ENCODE measurements at regions not wholly inside any gene's neighbourhood (a gene's known extent, or its start where the extent isn't known, plus 50 kb on each side); places are given as distances from the start of the nearest gene placed in this dataset.

GRCh38 chr18:40013001-40013609 lies 1941.9 kb upstream of the PIK3C3 start:
- DNase-seq, result peak; percentile 64

- peak; percentile 5 for DNase-seq
These were observed 1943.8 kb upstream of the PIK3C3 start for GRCh38 chr18:40011201-40011600.

GRCh38 chr18:40006634-40007033 lies 1948.4 kb upstream of the PIK3C3 start:
- DNase-seq, result no peak

GRCh38 chr18:40004246-40004645 lies 1950.8 kb upstream of the PIK3C3 start:
- DNase-seq, result no peak

- DNase-seq, result no peak
These were observed 1956.7 kb upstream of the PIK3C3 start for GRCh38 chr18:39998317-39998716.

GRCh38 chr18:39994498-39994897 lies 1960.5 kb upstream of the PIK3C3 start:
- DNase-seq, result no peak

GRCh38 chr18:39991696-39992265 lies 1963.3 kb upstream of the PIK3C3 start:
- DNase-seq, result no peak

GRCh38 chr18:39990540-39990939 lies 1964.5 kb upstream of the PIK3C3 start:
- no peak for DNase-seq

- DNase-seq, result no peak
These were observed 1978.3 kb upstream of the PIK3C3 start for GRCh38 chr18:39976771-39977170.

- DNase-seq, result no peak
These were observed 1982.5 kb upstream of the PIK3C3 start for GRCh38 chr18:39972521-39972920.

- DNase-seq, result peak; percentile 27
These were observed 1985.1 kb upstream of the PIK3C3 start for GRCh38 chr18:39969803-39970494.

GRCh38 chr18:39966275-39966674 lies 1988.8 kb upstream of the PIK3C3 start:
- DNase-seq, result no peak

GRCh38 chr18:39962546-39962945 lies 1992.5 kb upstream of the PIK3C3 start:
- no peak for DNase-seq

GRCh38 chr18:39960550-39960949 lies 1994.5 kb upstream of the PIK3C3 start:
- DNase-seq, result peak; percentile 70

- peak; percentile 49 for DNase-seq
These were observed 1995.2 kb upstream of the PIK3C3 start for GRCh38 chr18:39959839-39960238.

- no peak for DNase-seq
These were observed 1996.2 kb upstream of the PIK3C3 start for GRCh38 chr18:39958876-39959275.

- DNase-seq, result no peak
These were observed 2002.2 kb upstream of the PIK3C3 start for GRCh38 chr18:39952816-39953215.

- DNase-seq, result peak; percentile 28
These were observed 2003.8 kb upstream of the PIK3C3 start for GRCh38 chr18:39951142-39951720.

GRCh38 chr18:39946623-39947061 lies 2008.4 kb upstream of the PIK3C3 start:
- peak; percentile 89 for DNase-seq

GRCh38 chr18:39945076-39945475 lies 2010.0 kb upstream of the PIK3C3 start:
- DNase-seq, result no peak

GRCh38 chr18:39942702-39943101 lies 2012.3 kb upstream of the PIK3C3 start:
- no peak for DNase-seq

GRCh38 chr18:39938676-39939608 lies 2016.1 kb upstream of the PIK3C3 start:
- no peak for DNase-seq

GRCh38 chr18:39935598-39935997 lies 2019.4 kb upstream of the PIK3C3 start:
- no peak for DNase-seq

Data from fibroblast of upper back skin (primary cell).